ENCODE measurements at regions not wholly inside any gene's neighbourhood (a gene's known extent, or its start where the extent isn't known, plus 50 kb on each side); places are given as distances from the start of the nearest gene placed in this dataset.
A peak's percentile ranks its signal among the peaks of the same experiment; 100 is the strongest.
"Not testable (repeated sequence)": the region's sequence is repeated elsewhere in the genome, so short reads cannot be mapped to it uniquely, and the experiment has no call there.

DNA sequence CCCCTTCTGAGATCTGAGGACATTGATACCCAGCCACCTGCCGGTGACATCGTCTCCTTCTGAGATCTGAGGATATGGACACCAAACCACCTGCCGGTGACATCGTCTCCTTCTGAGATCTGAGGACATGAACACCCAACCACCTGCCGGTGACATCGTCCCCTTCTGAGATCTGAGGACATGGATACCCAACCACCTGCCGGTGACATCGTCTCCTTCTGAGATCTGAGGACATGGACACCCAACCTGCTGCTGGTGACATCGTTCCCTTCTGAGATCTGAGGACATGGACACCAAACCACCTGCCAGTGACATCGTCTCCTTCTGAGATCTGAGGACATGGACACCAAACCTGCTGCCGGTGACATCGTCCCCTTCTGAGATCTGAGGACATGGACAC is 396.1 kb upstream of the TNRC6C start:
- DNase-seq, result not testable (repeated sequence)

DNA sequence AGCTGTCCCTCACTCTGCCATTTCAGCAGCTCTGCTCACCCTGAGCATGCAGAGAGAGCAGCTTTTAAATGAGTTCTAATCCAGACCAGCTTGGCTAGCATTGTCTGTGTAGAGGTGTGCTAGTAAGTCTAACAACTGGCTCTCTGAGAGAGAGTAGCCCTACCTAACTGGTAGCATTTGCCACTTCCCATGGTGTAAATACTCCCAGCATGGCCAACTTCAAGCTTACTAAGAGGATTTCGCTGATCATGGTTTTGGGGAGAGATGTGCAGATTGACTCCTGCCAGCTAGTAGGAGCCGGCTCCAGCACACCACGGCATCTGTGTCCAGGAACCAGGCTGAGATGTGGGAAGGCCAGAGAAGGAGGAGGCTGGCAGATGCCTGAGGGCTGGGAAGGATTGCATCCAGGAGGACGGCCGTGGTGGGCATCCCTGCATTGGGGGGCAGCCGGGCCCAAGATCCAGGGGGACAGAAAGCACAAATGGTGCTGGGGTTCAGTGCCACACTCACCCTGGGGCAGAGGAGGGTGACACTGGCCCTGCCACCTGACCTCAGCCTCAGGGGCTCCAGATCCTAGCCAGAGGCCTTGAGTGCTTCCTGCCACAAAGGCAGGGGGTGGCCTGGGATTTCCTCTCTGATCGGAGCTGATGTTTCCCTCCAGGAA is 394.9 kb upstream of the TNRC6C start:
- no peak for DNase-seq

DNA sequence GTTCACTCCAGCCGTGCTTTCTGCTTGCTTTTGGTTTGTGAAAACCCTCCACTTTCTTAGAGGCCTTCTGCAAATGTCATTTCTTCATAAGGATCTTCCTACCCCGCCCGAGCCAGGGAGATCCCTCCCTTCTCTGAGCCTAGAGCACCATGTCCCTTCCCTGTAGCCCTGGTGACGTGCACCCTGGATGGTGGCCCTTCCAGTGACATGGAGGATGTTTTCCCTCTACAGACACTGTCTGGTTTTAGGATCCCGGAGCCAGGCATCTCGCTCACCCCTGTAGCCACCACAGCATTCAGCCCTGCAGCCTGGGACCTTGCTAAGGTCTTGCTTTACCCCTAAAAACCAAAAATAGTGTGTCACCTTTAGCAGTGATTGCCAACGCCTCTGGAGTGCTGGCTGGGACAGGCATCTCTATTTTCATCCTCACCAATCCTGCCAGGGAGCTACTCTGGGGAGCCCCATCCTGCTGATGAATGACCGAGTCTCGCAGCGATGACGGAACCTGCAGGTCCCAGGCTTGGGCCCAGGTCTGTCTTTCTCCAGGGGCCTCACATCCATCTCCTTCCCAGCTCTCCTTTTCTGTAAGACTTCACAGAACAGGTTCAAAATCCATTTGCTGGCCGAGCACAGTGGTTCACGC is 394.1 kb upstream of the TNRC6C start:
- DNase-seq, result no peak

DNA sequence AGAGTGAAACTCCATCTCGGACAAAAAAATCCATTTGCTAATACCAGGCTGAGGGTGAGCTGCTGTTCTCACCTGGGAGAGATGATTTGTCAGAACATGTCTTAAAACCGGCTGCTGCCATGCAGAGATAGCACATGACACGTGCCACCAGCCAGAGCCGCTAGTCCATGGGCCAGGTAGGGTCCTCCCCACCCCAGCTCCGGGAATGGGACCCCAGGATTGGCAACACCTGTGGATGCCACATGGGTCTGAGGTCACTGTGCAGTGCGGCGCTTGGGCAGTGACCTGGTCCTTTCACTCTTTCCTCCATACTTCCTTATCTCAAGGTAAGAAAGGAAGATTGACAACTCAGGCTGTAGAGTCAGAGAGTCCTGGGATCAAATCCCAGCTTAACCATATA is 393.3 kb upstream of the TNRC6C start:
- DNase-seq, result no peak

DNA sequence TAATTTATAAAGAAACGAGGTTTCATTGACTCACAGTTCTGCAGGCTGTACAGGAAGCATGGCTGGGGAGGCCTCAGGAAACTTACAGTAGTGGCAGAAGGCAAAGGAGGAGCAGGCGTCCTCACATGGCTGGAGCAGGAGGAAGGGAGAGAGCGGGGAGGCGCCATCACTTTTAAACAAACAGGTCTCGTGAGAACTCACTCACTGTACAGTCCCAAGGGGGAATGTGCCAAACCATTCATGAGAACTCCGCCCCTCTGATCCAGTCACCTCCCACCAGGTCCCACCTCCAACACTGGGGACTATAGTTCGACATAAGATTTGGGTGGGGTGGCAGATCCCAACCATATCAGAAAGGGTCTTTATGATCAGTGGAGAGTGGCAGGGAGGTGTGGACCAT is 392.4 kb upstream of the TNRC6C start:
- DNase-seq, result no peak

GRCh38 chr17:77566566-77567138 is 391.9 kb upstream of the TNRC6C start:
- DNase-seq, result no peak

GRCh38 chr17:77568540-77568939 is 390.0 kb upstream of the TNRC6C start:
- DNase-seq, result no peak

DNA sequence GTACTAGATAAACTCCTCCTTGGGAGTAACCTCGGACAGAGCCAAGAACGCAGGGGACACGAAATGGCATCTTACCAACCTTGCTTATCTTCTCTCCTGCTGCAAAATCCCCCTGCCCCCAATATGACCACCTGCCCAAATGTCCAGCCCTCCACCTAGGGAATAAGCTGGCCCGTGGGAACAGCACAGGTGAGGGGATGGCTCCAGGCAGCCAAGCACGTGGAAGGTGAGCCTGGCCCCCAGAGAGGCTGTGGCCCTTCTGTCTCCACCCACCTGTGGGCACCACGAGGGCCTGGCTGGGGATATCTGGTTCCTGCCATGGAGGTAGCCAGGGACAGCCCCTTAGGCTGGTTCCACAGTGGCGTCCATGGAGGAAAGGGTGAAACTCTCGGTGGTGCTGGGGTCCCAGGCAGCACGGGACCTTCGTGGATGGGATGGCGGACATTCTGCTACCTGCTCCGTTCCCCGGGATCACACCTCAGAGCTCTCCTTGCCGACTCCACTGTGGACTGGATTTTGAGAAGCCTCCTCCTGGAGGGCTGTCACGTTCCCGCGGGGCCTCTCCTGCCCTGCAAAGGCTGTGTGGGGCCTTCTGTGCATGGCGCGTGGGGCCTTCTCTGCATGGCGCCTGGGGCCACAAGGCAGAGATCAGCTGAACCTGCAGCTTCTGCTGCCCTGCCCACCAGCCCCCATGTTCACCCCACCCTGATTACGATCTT is 388.5 kb upstream of the TNRC6C start:
- DNase-seq, result no peak

GRCh38 chr17:77570565-77570898 is 388.0 kb upstream of the TNRC6C start:
- no peak for DNase-seq

DNA sequence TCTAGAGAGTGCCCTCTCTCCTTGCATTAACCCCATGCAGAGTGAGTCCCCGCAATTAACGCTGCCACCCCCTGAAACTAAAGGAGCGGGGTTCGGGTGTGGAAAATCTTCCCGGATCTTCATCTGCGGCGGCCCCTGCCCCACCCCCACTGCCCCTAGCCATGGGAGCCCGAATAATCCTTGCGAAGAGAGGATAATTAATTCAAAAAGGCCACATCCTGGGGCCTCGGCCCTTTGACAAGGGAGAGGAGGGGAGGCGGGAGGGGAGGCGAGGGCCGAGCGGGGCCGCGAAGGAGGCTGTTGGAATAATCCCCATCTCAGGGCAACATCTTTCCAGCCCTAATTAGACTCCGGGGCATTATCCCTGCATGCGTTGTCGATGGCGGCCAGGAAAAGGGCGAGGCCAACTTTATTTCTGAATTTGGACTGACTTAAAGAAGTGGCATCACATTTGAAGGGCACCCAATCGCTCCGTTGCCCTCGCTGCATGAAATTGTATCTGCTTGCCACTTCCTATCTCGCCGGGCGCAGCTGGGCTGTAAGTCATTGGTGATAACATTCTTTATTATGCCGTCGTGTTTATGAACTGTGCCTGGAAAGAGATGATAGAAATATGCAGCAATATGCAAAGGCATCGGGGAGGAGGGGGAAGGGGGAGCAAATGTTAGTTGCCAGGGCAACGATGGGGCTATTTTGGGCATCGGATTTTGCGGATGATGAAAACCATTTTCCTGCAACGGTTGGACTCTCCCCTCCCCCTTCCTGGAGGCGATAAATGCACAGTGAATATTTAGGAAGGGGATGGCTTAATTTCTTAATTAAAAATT is 387.1 kb upstream of the TNRC6C start:
- DNase-seq, result no peak

- no peak for DNase-seq
Measured at GRCh38 chr17:77572065-77572601, 386.4 kb upstream of the TNRC6C start.

- no peak for DNase-seq
Measured at GRCh38 chr17:77572851-77573250, 385.7 kb upstream of the TNRC6C start.

GRCh38 chr17:77577491-77577890 is 381.0 kb upstream of the TNRC6C start:
- no peak for DNase-seq

DNA sequence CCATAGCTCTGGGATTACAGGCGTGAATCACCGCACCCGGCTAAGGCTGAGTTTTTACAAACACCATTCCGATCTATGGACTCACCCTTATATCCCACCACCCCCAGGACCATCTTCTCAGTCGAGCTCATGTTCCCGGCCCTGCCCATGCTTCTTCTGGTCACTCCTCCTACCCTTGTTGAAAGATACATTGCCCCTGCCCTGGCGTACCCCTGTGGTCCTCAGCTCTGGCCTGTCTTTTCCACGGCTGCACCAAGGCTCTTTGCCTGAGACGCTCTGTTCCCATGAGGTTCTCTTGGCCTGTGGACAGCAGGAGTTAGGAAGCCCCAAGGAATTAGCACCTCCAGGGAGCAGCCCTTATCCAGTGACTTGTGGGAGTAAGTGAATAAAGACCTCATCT is 379.4 kb upstream of the TNRC6C start:
- no peak for DNase-seq

DNA sequence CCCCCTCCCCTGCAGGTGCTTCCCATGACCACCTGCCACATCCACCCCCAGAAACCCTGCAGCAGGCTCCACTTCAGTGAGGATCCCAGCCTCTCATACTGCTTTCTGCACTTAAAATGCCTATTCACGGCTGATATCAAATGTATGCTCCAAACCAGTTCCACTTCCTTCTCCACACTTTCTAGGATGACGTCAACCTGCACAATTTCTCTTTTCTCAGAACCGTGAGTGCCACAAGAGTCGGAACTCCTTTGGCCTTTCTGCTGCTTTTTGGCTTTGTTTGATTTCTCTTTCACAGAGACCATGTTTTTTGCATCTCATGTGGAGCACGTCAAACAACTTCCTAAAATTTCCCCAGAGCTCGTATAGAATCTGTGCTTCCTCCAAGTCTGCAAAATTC is 378.8 kb upstream of the TNRC6C start:
- DNase-seq, result peak; percentile 87 to 90

GRCh38 chr17:77580531-77581270 is 377.8 kb upstream of the TNRC6C start:
- DNase-seq, result peak; percentile 42 to 64

- no peak for DNase-seq
Measured at GRCh38 chr17:77581480-77581879, 377.0 kb upstream of the TNRC6C start.

GRCh38 chr17:77585142-77585860 is 373.2 kb upstream of the TNRC6C start:
- DNase-seq, result no peak

DNA sequence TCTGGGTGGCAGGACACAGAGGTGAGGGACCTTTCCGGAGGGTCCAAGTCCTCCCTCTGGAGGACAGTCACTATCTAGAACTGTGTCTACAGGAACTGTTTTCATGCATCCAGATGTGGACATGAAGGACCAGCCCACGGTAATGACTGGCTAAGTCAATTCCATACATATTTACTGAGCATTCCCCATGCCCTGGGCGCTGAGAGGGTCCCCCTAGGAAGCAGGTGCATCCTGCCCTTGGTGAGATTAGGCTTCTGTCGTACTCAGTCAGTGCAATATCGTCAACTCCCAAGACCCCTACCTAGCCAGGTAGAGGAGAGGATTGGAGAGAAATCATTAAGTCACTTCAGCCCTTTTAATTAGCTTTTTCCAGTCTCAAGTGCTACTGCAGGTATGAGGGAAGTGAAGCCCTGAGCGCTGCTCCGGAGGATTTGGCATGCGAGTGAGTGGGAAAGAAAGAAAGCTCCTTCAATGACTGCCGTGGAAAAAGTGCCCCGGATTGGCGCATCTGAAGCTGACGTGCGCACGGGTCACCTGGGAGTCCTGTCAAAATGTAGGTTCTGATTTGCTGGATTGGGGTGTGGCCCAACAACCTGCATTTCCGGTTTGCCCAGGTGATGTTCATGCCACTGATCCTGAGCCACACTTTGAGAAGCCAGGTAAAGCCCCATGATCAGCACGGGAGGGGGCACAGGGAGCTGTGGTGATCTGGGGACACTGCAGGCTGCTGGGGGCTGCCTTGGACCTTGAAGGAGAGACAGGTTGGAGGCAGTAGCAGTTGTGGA is 367.4 kb upstream of the TNRC6C start:
- no peak for DNase-seq

DNA sequence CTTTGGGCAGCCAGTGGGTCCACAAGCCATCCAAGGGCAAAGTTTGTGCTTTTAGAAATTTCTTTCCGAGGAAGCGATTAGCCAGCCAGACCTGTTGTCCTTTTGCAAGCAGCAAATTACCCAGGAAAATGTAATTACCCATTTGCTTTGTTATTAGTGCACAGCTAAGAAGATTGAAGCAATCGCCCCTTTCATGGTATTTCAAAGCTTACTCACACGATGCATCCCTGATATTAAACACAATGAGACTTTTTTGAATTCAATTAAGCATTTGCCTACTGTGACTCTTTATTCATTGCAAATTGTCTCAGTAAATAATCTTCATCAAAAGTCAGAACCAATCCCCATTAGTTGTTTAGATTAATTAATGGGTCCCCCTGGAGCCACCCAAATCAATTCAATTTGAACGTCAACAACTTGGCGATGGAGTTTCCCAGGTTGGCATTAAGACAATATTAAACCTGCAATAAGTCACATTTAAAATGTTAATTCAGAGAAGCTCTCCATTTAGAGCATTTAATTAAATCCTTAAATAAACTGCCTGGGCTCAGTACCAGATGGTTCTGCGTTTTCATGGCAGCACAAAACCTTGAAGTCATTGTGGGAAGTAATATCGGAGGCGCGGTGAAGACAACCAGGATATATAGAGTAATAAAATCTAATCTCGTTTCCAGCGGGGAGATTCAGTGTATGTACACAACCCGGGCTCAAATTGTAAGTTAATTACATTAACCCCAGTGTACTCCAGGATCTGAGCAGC is 366.2 kb upstream of the TNRC6C start:
- no peak for DNase-seq
